Sigmoid colon (tissue), 6 donors: ENCODE measurements at regions not wholly inside any gene's neighbourhood (a gene's known extent, or its start where the extent isn't known, plus 50 kb on each side); places are given as distances from the start of the nearest gene placed in this dataset.
A peak's percentile ranks its signal among the peaks of the same experiment; 100 is the strongest.
"Not testable (repeated sequence)": the region's sequence is repeated elsewhere in the genome, so short reads cannot be mapped to it uniquely, and the experiment has no call there.

Experiments used
- DNase-seq: peaks from one replicate; pipeline ENCODE4 v3.0.0-alpha.2; 2019
- H3K27ac ChIP-seq, 4 donors: fragments of 200-600 bp; sonication (generic); one replicate each; pipeline ENCODE4 v1.5.1; 2016 to 2019; ENCODE audit warnings: mild to moderate bottlenecking in 1 of 4
- H3K27me3 ChIP-seq, 3 donors: fragments of 200-600 bp; sonication (generic); one replicate each; pipeline ENCODE4 v1.5.1; 2019; ENCODE audit warnings: mild to moderate bottlenecking in 1 of 3
- H3K36me3 ChIP-seq, 4 donors: fragments of 200-600 bp; sonication (generic); one replicate each; pipeline ENCODE4 v1.5.1; 2016 to 2019
- H3K4me1 ChIP-seq, 4 donors: fragments of 200-600 bp; sonication (generic); one replicate each; pipeline ENCODE4 v1.5.1; 2017 to 2019
- H3K4me3 ChIP-seq, 4 donors: fragments of 200-600 bp; sonication (generic); one replicate each; pipeline ENCODE4 v1.5.1; 2017 to 2019; ENCODE audit warnings: mild to moderate bottlenecking in 2 of 4, moderate library complexity in 1 of 4
- H3K9me3 ChIP-seq, 4 donors: fragments of 200-600 bp in 3 of 4; sonication (generic) in 3 of 4; one replicate each; pipeline versions ENCODE4 v1.5.1 to v1.6.1; 2013 to 2019
- WGBS, 2 donors: extraction: QIAGEN DNeasy Blood & Tissue Kit; methylation state at CpG; one replicate each; pipeline ENCODE4 v1.1.7; 2013; 5-methylcytosine and 5-hydroxymethylcytosine counted together
- intact Hi-C: fragments of 100-400 bp; cut with DNase I; formaldehyde crosslinking; loops from one replicate; pipeline ENCODE4 v1.15.1; 2023
- donor health status: healthy with polysubstance abuse.
- donor health status: healthy.

DNA sequence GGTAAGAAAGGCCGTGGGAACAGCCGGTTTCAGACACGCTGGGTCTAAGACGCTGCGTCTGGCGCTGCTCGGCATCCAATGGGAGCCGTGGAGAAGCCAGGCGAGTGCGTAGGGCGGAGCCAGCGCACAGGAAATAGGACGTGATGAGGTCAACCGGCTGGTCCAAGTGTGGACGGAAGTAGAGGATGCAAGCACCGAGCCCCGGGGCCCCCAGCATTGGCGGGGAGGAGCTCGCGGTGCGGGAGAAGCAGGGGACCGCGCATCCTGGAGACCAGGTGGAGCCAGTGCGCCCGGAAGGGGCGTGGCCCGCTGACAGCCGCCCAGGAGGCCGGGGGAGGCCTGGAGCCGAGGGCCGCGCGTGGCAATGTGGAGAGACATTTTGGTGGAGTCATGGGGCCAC is 3976.1 kb upstream of the TPTE start:
- intact Hi-C loops, H3K36me3 ChIP-seq, H3K4me3 ChIP-seq, H3K27me3 ChIP-seq, H3K27ac ChIP-seq, H3K4me1 ChIP-seq, DNase-seq, H3K9me3 ChIP-seq: not testable (repeated sequence)
- WGBS, 2 donors, result no CpG with 5 or more reads among the region's 33 CpGs

DNA sequence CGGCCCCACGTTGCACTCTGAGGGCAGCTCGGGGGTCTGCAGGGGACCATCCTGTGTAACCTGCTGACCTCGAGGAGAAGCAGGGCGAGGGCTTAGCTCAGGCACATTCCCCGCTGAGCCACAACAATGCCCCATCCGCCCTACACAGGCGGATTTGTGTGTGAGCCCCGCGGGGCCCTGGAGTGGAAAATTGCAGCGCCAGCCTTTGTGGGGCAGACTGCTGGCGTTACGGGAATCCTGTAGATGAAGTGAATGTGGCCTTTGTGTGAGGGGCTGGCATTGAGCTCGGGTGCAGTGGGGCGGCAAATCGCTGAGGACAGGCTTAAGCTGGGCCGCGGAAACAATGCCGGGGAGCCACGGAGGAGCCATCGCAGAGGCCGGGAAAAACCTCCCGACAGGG is 3970.3 kb upstream of the TPTE start:
- intact Hi-C loops, H3K4me3 ChIP-seq, H3K36me3 ChIP-seq, DNase-seq, H3K9me3 ChIP-seq, H3K4me1 ChIP-seq, H3K27ac ChIP-seq, H3K27me3 ChIP-seq: not testable (repeated sequence)
- WGBS, 2 donors, result no CpG with 5 or more reads among the region's 23 CpGs

DNA sequence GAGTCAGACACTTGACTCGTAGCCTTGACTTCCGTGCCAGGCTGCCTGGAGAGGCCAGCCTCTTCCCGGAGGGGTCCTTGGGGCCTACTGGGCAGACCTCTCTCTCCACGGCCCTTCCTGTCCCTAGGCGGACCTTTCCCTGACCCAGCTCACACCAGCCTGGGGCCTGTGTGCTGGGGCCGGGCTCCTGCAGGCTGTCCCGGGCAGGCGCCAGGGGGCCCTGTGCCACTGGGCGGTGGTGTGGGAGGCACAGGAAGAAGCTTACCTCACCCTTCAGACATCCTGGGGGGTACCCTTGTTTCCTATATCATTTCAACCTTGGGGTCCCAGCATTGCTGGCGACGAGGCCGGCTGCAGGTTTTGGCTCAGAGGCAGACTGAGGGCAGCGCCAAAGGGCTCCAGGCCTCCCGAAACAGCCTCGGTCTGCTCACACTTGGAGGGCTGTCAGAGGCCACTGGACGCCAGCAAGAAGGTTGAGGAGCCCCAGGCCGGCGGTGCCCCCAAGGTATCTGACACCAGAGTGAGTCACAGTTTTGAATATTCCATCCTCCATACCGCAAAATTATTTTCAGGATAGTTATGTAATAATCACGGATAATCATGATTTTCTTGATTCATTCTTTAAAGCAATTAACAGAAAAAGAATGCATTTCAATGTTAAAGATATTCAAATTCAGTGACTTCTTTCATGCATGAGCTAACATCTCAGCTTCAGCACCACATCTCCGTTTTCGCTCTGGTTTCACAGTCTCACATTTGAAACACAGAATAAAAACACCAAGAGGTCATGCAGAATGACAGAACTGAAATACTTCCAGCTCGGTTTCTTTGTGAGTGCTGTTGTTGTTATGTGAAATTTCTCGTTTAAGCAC is 3967.6 kb upstream of the TPTE start:
- H3K9me3 ChIP-seq, H3K27ac ChIP-seq, DNase-seq, H3K27me3 ChIP-seq, H3K4me1 ChIP-seq, intact Hi-C loops, H3K4me3 ChIP-seq, H3K36me3 ChIP-seq: not testable (repeated sequence)
- no CpG with 5 or more reads among the region's 24 CpGs for WGBS, 2 donors

DNA sequence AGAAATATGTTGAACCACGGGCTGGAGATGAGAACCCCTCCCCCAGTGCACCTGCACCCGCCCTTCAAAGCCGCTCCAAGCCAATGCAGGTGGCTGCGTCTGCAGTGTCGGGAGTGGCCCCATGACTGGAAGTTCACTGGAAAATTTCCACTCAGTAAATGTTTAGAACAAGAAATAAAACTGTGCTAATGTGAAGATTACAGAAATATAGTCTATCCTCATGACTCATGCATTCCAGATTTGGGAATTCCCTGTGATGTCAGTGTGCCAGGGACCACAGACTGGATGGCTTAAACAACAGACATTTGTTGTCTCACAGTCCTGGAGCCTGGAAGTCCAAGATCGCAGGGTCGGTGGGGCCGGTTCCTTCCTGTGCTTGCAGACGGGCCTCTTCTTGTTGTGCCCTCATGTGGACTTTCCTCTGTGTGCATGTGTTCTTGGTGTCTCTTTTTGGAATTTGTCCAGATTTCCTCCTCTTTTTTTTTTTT is 3967.0 kb upstream of the TPTE start:
- no CpG with 5 or more reads among the region's 9 CpGs for WGBS, 2 donors
- H3K36me3 ChIP-seq, H3K4me1 ChIP-seq: not testable (repeated sequence)

DNA sequence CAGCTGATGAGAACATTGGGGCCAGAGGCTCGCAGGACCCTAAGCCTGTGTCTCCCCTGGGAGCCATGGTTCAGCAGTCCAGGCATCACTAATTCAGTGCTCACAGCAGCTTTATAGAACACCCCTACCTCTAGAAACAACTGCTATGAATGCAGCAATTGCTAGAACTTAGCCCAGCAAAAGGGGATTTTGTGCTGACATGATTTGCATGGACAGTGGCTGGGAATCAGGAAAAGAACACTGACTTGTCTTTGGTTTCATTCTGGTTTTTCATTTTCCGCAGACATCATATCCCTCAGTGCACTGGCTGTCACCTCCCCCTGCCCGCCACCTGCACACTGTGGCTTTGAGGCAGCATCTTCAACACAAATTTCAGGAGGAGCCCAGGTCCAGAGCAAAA is 3964.9 kb upstream of the TPTE start:
- H3K27ac ChIP-seq, H3K27me3 ChIP-seq, H3K9me3 ChIP-seq, intact Hi-C loops, H3K36me3 ChIP-seq, H3K4me3 ChIP-seq, DNase-seq, H3K4me1 ChIP-seq: not testable (repeated sequence)
- WGBS, 2 donors, result no CpG with 5 or more reads among the region's 3 CpGs

More for the DNA sequence above, 3967.0 kb upstream of the TPTE start:
- H3K9me3 ChIP-seq, intact Hi-C loops, H3K4me3 ChIP-seq, H3K27me3 ChIP-seq, H3K27ac ChIP-seq, DNase-seq: not testable (repeated sequence)

DNA sequence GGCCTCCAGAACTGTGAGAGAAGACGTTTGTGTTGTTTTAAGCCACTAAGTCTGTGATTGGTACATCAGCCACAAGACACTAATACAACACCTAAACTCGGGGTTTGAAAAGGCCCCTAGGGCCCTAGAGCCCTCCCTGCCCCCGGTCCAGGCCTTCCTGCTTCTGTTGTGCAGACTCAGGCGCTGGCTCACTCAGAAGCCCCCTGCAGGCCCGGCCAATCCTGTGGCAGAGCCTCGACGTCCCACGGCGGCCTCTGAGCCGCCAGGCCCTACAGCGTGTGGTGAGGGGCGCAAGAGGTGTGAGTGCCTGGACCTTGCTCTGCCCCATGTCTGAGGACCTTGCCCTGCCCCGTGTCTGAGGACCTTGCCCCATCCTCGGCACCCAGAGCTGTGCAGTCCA is 3964.0 kb upstream of the TPTE start:
- H3K4me1 ChIP-seq, H3K27me3 ChIP-seq, H3K36me3 ChIP-seq, intact Hi-C loops, DNase-seq, H3K9me3 ChIP-seq, H3K27ac ChIP-seq, H3K4me3 ChIP-seq: not testable (repeated sequence)
- WGBS, 2 donors, result 51 to 86% methylated on average over 3 to 4 of the region's 14 CpGs

DNA sequence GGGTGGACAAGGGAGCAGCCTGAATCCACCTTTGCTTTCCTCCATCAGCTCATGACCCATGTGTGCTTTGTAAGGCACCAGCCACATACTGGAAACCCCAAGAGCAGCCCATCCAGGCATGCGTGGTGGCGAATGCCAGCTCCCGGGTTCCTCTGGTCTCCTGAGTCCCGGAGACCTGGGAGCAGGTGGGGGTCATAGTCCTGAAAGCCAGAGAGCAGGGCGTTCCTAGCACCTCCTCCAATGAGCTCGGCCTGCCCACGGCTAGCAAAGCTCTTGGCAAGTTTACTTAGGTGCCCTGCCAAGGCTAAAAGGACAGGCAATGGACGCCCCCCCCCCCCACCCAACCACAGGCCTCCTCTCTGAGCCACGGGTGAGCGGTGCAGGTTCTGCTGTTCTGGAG is 3960.2 kb upstream of the TPTE start:
- DNase-seq, H3K36me3 ChIP-seq, H3K9me3 ChIP-seq, H3K4me1 ChIP-seq, H3K27me3 ChIP-seq, H3K27ac ChIP-seq, H3K4me3 ChIP-seq, intact Hi-C loops: not testable (repeated sequence)
- 0% methylated on average over 1 of the region's 10 CpGs; no CpG with 5 or more reads in 1 of the 2 donors for WGBS, 2 donors

DNA sequence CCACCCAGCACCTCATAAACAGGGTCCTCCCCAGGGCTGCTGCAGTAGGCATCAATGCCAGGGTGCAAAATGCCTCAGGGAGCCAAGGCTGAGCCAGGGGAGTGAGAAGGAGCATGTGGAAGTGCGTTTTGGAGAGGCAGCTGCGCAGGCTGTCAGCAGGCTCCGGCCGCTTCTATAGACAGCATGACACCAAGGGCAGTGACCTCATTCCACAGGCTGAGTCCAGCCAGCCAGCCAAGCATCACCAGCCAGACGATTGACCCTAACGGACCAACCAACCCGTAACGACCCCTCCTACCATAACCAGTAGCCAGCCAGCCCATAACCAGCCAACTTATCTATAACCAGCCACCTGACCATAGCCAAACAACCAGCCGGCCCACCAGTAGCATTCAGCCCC is 3959.8 kb upstream of the TPTE start:
- H3K36me3 ChIP-seq, DNase-seq, H3K27ac ChIP-seq, H3K4me3 ChIP-seq, H3K4me1 ChIP-seq, H3K9me3 ChIP-seq, H3K27me3 ChIP-seq, intact Hi-C loops: not testable (repeated sequence)
- WGBS, 2 donors, result no CpG with 5 or more reads among the region's 9 CpGs

DNA sequence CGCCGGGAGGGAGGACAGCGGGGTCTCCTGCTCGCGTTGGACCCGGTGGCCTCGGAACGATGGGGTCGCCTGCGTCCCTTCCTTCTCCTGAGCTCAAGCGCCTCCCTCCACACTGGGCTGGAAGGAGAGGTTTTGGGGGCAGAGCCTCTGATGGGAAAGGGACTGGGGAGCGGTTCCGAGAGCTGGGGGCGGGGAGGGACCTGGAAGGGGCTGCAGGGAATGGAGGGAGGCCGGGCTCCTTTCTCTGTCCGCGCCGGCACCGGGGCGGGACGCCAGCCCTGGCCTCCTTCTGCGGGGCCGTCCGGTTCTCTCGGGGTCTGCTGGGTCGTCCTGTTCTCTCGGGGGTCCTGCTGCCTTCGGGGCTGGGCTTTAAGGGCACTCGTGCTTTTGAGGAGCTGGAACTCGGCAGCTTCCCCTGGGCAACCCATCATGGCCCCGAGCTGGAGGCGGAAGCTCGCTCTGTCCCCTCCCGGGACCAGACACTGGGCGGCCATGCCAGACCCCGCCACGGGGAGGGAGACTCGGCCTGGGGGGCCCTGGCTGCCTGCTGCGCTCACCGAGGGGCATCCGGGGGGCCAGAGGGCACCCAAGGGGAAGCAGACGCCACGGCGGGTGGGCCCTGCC is 3956.7 kb upstream of the TPTE start:
- H3K4me3 ChIP-seq, H3K9me3 ChIP-seq, H3K27ac ChIP-seq, intact Hi-C loops, H3K4me1 ChIP-seq, H3K27me3 ChIP-seq, H3K36me3 ChIP-seq: not testable (repeated sequence)
- 8 to 15% methylated on average over 14 of the region's 44 CpGs for WGBS, 2 donors
- peak; percentile 12 for DNase-seq

DNA sequence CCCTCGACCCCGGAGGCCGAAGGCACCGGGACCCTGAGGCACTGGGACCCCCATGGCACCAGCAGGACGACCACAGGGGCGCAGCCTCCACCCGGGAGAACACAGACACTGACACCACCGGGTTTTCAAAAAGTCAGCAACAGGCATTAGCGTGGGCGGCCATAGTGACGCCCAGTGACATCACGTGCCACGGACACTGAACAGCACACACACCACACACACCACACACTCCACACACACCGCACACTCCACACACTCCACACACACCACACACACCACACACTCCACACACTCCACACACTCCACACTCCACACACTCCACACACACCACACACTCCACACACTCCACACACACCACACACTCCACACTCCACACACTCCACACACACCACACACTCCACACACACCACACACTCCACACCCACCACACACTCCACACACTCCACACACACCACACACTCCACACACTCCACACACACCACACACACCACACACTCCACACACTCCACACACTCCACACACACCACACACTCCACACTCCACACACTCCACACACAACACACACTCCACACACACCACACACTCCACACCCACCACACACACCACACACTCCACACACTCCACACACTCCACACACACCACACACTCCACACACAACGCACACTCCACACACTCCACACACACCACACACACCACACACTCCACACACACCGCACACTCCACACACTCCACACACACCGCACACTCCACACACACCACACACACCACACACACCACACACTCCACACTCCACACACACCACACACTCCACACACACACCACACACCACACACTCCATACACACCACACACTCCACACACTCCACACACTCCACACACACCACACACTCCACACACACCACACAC is 3955.9 kb upstream of the TPTE start:
- H3K4me1 ChIP-seq, H3K27ac ChIP-seq, H3K27me3 ChIP-seq, H3K9me3 ChIP-seq, H3K4me3 ChIP-seq, H3K36me3 ChIP-seq, intact Hi-C loops: not testable (repeated sequence)
- 22 to 31% methylated on average over 13 of the region's 17 CpGs for WGBS, 2 donors
- DNase-seq, result peak; percentile 25

DNA sequence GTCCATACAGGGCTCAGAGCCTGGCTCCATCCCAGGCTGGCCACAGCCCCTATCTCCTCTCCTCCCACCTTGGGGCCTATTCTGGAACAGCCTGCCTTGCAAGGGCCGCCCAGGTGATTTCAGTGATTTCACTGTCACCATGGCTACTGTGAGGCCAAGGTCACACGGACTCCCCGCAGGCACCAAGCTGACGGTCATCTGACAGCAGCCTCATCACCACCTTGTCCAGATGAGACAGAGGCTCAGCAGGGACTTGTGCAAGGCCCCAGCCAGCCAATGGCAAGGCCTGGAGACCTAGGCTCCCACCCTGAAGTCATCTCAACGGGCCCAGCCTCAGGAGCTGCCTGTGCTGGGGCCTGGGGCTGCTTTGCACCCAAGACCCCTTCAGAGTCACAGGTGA is 3953.8 kb upstream of the TPTE start:
- DNase-seq, result peak; percentile 3
- H3K4me3 ChIP-seq, H3K9me3 ChIP-seq, H3K27me3 ChIP-seq, H3K36me3 ChIP-seq, H3K27ac ChIP-seq, H3K4me1 ChIP-seq, intact Hi-C loops: not testable (repeated sequence)
- WGBS, 2 donors, result 89 to 91% methylated on average over 3 to 4 of the region's 5 CpGs

DNA sequence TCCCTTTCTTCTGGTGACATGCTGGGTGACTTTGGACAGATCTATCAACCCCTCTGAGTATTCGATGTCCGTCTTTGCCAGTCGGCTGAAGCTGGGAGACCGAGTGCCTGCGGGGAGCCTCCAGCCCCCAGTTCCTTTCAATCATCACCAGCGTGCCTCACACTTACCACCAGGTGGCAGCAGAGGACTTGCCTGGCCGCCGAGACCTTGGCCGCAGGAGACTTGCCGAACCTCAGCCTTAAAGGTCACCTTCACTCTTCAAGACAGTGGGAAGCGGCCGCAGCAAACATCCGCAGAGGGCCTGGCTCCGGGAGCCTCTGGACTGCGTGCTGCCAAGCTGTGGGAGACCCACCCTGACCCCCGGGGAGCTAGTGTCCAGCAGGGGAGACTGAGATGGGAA is 3952.2 kb upstream of the TPTE start:
- no CpG with 5 or more reads among the region's 16 CpGs for WGBS, 2 donors
- H3K27ac ChIP-seq, intact Hi-C loops, H3K4me3 ChIP-seq, H3K4me1 ChIP-seq, H3K27me3 ChIP-seq, H3K36me3 ChIP-seq, H3K9me3 ChIP-seq, DNase-seq: not testable (repeated sequence)
